Subcutaneous abdominal adipose tissue (tissue), 5 donors: ENCODE measurements at regions not wholly inside any gene's neighbourhood (a gene's known extent, or its start where the extent isn't known, plus 50 kb on each side); places are given as distances from the start of the nearest gene placed in this dataset.

ENCODE experiments used
- H3K27ac ChIP-seq: one replicate; pipeline ENCODE4 v1.7.0; 2013; ENCODE audit warnings: low read depth, mild to moderate bottlenecking, inconsistent platforms, low read length, moderate library complexity
- H3K27me3 ChIP-seq, 5 donors: one replicate each; pipeline ENCODE4 v1.7.0; 2013; ENCODE audit warnings: low read length in 5 of 5, inconsistent platforms in 1 of 5; ENCODE audit not compliant: control insufficient read depth in 5 of 5, insufficient read depth in 4 of 5
- H3K36me3 ChIP-seq, 5 donors: one replicate each; pipeline ENCODE4 v1.7.0; 2013; ENCODE audit warnings: low read length in 5 of 5; ENCODE audit not compliant: control insufficient read depth in 5 of 5, insufficient read depth in 5 of 5
- H3K4me1 ChIP-seq, 5 donors: one replicate each; pipeline ENCODE4 v1.7.0; 2013; ENCODE audit warnings: low read length in 5 of 5, mild to moderate bottlenecking in 3 of 5, moderate library complexity in 1 of 5; ENCODE audit not compliant: control insufficient read depth in 5 of 5, insufficient read depth in 5 of 5
- H3K4me3 ChIP-seq, 5 donors: one replicate each; pipeline ENCODE4 v1.7.0; 2013; ENCODE audit warnings: low read length in 5 of 5, low read depth in 1 of 5
- H3K9ac ChIP-seq, 5 donors: one replicate each; pipeline ENCODE4 v1.7.0; 2013; ENCODE audit warnings: low read length in 5 of 5, mild to moderate bottlenecking in 4 of 5, moderate library complexity in 3 of 5
- H3K9me3 ChIP-seq, 5 donors: one replicate each; pipeline ENCODE4 v1.7.0; 2013; ENCODE audit warnings: low read length in 5 of 5; ENCODE audit not compliant: control insufficient read depth in 5 of 5
- donor health status: healthy.
- donor health status: healthy.
- donor health status: healthy.
- donor health status: healthy.
- donor health status: healthy.

- Histone ChIP-seq H3K4me3 (no peak overlapping the region), H3K36me3 (no peaks in the 10 kb centered on the region), H3K27me3 (no peaks in the 10 kb centered on the region), H3K27ac (no peak overlapping the region), H3K9ac (no peak overlapping the region), H3K4me1 (no peaks in the 10 kb centered on the region), H3K9me3 (no peaks in the 10 kb centered on the region)
These were observed 582.5 kb downstream of the PLOD2 start for GRCh38 chr3:145578471-145578870.

DNA sequence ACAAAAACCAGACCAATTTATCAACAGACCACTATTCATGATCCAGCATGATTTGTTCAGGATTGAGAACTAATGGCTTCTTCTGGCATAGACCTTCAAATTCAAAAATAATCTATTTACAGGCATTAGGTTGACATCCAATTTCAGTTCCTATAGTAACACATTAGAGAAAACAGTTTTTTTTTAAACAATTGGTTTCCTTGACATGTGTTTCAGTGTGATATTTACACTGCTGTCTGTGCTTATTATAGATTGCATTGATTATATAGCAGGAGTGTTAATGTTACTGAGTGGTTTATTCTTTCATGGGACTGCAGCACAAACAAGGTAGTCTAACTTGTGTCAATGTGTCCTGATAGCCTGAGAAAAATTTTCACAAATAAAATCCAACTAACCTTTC, 579.3 kb downstream of the PLOD2 start:
- Histone ChIP-seq H3K4me1 (no peaks in the 10 kb centered on the region), H3K9me3 (no peaks in the 10 kb centered on the region), H3K27ac (no peak overlapping the region), H3K9ac (no peak overlapping the region), H3K36me3 (no peaks in the 10 kb centered on the region), H3K4me3 (no peak overlapping the region), H3K27me3 (no peaks in the 10 kb centered on the region)

DNA sequence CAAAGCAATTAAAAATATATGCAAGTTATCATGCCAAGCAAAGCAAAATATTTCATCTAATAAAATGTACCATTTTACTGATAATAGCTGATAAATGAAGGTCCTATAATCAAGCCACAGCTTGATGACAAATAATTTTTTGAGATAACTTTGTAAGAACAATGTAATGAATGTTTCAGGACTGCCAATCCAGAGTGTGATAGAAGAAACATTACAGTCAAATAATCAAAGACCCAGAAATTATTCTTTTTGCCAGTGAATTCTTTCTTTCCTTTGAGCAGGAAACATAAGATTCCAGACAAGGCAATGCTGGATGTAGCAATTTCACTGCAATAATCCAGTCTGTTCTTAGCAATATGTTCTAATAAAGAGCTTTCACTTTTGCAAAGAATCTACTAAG, 556.1 kb downstream of the PLOD2 start:
- H3K4me3 ChIP-seq, result no peak overlapping the region
- no peak overlapping the region for H3K9ac ChIP-seq

GRCh38 chr3:145620002-145620401, 541.0 kb downstream of the PLOD2 start:
- H3K36me3 ChIP-seq, result no peaks in the 10 kb centered on the region
- no peaks in the 10 kb centered on the region for H3K27me3 ChIP-seq
- H3K9ac ChIP-seq, result no peak overlapping the region
- H3K4me3 ChIP-seq, result no peak overlapping the region
- H3K4me1 ChIP-seq, result no peaks in the 10 kb centered on the region
- H3K27ac ChIP-seq, result no peak overlapping the region
- peaks cover 0 to 4% (median 0%) of the 10 kb centered on the region in 5 donors for H3K9me3 ChIP-seq

More for the DNA sequence above, 556.1 kb downstream of the PLOD2 start:
- Histone ChIP-seq H3K27ac (no peak overlapping the region), H3K9me3 (peaks cover 0 to 2% (median 0%) of the 10 kb centered on the region in 5 donors), H3K4me1 (no peaks in the 10 kb centered on the region), H3K36me3 (no peaks in the 10 kb centered on the region), H3K27me3 (no peaks in the 10 kb centered on the region)

DNA sequence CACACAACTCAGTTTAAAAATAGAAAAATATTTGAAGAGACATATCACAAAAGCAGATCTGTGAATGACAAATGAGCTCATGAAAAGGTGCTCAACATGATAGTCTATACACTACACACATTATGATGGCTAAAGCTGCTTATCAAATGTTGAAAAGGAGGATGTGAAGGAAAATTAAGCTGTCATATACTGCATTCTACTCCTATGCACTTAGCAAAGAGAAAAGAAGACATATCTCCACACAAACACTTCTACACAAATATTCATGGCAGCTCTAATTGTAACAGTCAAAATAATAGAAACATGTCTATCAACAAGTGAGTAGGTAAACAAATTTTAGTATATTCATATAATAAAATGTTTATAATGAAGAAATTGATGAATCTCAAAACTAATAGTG, 540.5 kb downstream of the PLOD2 start:
- H3K9ac ChIP-seq, result no peak overlapping the region
- no peaks in the 10 kb centered on the region for H3K27me3 ChIP-seq
- H3K4me3 ChIP-seq, result no peak overlapping the region
- peaks cover 0 to 4% (median 0%) of the 10 kb centered on the region in 5 donors for H3K9me3 ChIP-seq
- no peaks in the 10 kb centered on the region for H3K36me3 ChIP-seq
- H3K27ac ChIP-seq, result no peak overlapping the region
- H3K4me1 ChIP-seq, result no peaks in the 10 kb centered on the region

GRCh38 chr3:145623349-145623748, 537.6 kb downstream of the PLOD2 start:
- H3K4me3 ChIP-seq, result no peak overlapping the region
- H3K27ac ChIP-seq, result no peak overlapping the region
- H3K4me1 ChIP-seq, result no peaks in the 10 kb centered on the region
- H3K36me3 ChIP-seq, result no peaks in the 10 kb centered on the region
- H3K9ac ChIP-seq, result no peak overlapping the region
- peaks cover 0 to 4% (median 0%) of the 10 kb centered on the region in 5 donors for H3K9me3 ChIP-seq
- H3K27me3 ChIP-seq, result no peaks in the 10 kb centered on the region

DNA sequence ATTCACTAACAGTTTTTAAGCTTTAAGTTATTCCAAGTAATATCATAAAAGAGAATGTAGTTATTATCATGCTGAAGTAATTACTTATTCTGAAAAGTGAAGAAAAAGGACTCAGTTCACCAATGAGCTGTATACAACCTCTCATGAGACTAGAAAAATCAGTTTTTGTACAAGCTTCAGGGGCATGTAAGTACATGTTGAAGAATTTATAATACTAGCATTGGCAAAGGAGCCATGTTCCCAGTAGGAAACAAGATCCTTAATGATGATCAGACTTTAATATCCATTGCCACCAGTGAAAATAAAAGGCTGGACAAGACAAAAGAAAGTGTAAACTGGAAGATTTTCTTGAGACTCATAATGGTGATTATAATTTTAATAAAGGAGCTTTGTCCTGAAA, 532.8 kb downstream of the PLOD2 start:
- no peaks in the 10 kb centered on the region for H3K27me3 ChIP-seq
- no peaks in the 10 kb centered on the region for H3K36me3 ChIP-seq
- H3K4me3 ChIP-seq, result no peak overlapping the region
- peaks cover 0 to 12% (median 4%) of the 10 kb centered on the region in 5 donors for H3K9me3 ChIP-seq
- no peak overlapping the region for H3K9ac ChIP-seq
- H3K27ac ChIP-seq, result no peak overlapping the region
- no peaks in the 10 kb centered on the region for H3K4me1 ChIP-seq

GRCh38 chr3:145637105-145637504, 523.9 kb downstream of the PLOD2 start:
- H3K27me3 ChIP-seq, result no peaks in the 10 kb centered on the region
- peaks cover 0 to 12% (median 4%) of the 10 kb centered on the region in 5 donors for H3K9me3 ChIP-seq
- H3K9ac ChIP-seq, result no peak overlapping the region
- no peak overlapping the region for H3K27ac ChIP-seq
- H3K36me3 ChIP-seq, result no peaks in the 10 kb centered on the region
- no peak overlapping the region for H3K4me3 ChIP-seq
- H3K4me1 ChIP-seq, result no peaks in the 10 kb centered on the region

DNA sequence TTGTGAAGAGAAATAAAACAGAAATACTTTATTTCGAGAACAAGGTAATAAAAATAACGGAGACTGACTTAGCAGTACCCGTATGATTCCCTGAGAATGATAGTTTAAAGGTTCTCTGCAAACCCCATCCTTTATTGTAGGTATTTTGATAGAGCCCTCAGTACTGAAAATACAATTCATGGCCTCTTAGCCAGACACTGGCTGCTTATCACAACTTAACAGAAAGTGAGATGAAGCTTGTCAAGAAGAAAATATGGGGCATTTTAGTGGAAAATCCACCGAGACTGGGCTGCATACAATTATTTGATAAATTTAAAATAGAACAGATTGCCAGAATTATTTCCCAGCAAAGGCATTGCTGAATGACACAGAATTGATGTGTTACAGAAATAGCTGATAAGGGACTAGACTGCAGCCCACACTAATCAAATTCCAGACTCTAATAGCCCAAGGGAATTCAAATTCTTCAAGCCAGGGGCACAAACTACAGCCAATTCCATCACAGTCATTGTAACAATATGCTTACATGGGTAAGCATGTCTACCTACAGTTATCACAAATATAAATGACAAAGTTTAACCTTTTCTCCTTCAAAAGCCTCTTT, 521.9 kb downstream of the PLOD2 start:
- Histone ChIP-seq H3K36me3 (no peaks in the 10 kb centered on the region), H3K4me3 (no peak overlapping the region), H3K9ac (no peak overlapping the region), H3K9me3 (peaks cover 0 to 4% (median 0%) of the 10 kb centered on the region in 5 donors), H3K27ac (no peak overlapping the region), H3K27me3 (no peaks in the 10 kb centered on the region), H3K4me1 (no peaks in the 10 kb centered on the region)

DNA sequence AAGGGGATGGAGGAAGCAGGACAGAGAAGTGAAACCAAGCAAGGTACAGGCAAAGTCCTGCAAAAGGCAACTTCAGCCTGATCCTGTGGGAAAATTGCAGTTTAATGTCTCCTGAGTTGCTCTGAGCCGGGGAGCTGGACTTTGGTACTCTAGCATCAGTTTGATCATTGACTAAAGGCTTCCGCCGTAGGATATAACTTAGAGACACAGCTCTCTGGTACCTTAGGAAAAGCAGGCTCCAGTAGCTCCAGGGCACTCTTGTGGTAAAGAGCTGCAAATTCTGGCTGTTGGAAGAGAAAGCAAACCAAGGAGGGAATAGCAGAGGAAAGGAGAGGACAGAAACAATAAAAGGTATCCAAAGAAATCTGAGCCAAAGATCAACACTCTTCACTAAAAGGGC, 521.1 kb downstream of the PLOD2 start:
- no peak overlapping the region for H3K9ac ChIP-seq
- H3K4me3 ChIP-seq, result no peak overlapping the region
- H3K27me3 ChIP-seq, result no peaks in the 10 kb centered on the region
- no peaks in the 10 kb centered on the region for H3K4me1 ChIP-seq
- no peak overlapping the region for H3K27ac ChIP-seq
- H3K36me3 ChIP-seq, result no peaks in the 10 kb centered on the region
- H3K9me3 ChIP-seq, result peaks cover 0 to 4% (median 0%) of the 10 kb centered on the region in 5 donors
